Activated gamma-delta T cell treated with Interleukin-2 at 50 U/mL for 16 hours (primary cell): ENCODE measurements at regions not wholly inside any gene's neighbourhood (a gene's known extent, or its start where the extent isn't known, plus 50 kb on each side); places are given as distances from the start of the nearest gene placed in this dataset.

Experiments
- DNase-seq: peaks from one replicate; pipeline ENCODE4 v3.0.0-alpha.2; 2020

DNA sequence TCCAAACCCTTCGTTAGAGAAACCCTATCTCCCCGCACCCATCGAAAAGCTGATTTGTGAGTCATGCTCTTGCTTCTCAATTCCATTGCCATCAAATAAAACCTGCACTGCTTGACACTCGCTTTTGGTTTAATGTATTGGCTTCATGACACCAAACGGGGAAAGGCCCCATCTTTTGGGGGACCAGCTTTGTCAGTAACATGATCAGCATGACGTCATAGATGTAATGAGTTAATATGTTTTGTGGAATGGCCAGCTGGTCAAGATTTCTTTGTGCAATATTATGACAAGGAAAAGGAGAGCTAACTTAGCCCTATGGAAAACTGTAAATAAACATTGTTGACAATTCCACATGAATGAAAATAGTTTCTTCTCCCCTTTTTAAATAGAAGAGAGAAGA lies 1260.5 kb upstream of the CELF2 start:
- no peak for DNase-seq

DNA sequence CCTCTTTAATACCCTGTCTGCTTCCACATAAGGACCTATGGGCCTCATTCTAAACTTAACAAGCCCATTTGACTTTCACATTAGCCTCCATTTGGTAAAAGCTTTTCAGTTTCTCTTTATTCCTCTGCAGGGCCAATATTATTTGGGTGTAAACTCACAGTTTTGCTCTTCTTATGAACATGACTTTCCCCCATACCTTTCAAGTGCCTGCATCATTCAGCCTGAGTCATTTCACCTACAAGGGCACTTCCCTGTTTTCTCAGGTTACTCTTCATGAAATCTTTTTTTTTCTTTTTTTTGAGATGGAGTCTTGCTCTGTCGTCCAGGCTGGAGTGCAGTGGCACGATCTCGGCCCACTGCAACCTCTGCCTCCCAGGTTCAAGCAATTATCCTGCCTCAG lies 1258.1 kb upstream of the CELF2 start:
- no peak for DNase-seq

DNA sequence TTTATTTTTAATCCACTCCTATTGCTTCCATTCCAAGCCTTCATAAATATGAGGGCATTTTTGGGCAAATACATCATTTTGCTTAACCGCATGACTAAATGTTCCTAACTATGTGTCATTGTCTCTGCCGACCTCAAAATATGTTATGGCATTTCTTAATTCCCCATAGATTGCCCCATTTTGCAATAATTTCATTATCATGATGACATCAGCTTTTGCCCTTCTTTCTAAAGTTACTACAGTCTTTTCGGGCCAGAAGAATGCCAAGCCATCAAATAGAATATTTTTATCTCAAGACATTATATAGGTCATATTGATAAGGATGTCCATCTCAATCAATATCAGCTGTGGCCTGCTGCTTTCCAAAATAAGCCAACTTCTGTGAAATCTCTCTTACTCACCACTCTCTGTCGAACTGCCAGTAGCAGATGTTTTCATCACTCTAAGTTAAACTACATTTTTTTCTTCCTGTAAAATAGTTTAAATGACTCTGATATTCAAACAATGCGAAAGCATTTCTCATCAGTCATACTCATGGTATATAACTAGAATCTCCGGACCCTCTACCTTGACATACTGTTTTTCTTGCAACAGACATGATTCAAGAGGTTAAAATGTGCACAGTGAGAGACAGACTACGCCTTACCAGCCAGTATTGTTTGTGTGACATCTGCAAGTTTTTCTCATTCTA lies 1254.6 kb upstream of the CELF2 start:
- no peak for DNase-seq

DNA sequence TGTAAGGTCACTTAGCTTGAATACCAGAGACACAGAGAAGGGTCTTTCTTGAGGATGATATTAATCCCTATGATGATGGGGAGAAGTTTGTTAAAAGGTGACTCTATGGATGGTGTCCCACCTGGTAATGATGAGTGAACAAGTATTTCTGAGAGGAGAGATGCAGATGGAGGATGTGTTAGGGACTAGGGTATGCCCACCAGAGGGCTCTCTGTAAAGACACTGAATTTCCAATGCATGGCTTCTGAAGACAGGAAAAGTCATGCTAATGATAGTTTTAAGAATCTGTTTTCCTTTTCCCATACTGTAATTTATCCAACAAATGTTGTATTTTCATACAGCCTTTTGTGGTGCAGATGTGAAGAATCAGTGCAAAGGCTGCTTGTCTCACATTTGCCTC lies 1250.9 kb upstream of the CELF2 start:
- DNase-seq: no peak

GRCh38 chr10:9781666-9782065 lies 1236.0 kb upstream of the CELF2 start:
- DNase-seq: no peak

DNA sequence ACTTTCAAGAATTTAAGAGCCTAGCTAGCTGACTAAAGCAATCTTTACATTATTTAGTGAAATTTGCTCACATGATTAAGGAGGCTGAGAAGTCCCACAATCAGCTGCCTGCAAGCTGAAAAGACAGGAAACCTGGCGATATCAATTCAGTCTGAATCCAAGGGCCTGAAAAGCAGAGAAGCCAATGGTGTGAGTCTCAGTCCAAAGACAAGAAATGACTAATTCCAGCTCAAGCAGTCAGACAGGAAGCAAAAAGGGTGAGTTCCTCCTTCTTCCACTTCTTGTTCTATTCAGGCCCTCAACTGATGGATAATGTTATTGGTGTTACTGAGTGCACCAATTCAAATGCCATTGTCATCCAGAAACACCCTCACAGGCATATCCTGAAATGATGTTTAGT lies 1231.6 kb upstream of the CELF2 start:
- DNase-seq: no peak

DNA sequence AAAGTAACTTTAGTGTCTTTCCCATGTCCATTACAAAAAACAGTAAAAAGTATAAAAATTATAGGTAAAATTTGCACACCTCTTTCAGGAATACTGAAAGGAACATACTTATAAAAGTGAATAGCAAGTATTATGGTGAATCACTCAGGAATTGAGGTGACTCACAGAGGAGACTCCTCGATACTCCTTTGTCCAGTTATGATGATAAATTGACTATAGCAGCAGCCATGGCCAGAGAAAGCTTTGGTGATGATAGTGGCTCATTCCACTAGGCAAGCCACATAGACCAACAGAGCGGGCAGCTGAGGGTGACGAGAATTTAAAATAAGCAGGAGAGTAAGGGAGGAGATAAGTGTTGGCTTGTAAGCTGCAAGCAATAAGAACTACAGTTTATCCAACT lies 1231.1 kb upstream of the CELF2 start:
- DNase-seq: no peak

DNA sequence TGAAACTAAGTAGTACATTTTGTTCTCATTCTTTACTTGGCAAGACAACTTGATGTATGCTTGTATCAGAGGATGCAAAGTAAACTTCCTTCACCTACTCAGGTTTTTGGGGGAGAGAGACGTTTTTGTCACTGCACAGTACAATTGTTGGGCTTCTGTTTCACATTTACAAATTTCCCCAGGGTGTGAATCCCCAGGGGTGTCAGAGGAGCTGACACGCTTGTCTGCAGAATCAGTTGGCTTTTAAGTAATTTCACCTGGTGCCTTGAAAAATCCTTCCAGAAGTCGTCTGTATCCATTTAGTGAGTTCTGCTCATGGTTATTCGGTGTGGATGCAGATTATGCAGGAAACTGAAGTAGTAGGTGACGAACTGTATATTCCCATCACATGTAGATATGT lies 1227.7 kb upstream of the CELF2 start:
- no peak for DNase-seq

- DNase-seq: no peak
These were observed 1225.5 kb upstream of the CELF2 start for GRCh38 chr10:9792181-9792580.

DNA sequence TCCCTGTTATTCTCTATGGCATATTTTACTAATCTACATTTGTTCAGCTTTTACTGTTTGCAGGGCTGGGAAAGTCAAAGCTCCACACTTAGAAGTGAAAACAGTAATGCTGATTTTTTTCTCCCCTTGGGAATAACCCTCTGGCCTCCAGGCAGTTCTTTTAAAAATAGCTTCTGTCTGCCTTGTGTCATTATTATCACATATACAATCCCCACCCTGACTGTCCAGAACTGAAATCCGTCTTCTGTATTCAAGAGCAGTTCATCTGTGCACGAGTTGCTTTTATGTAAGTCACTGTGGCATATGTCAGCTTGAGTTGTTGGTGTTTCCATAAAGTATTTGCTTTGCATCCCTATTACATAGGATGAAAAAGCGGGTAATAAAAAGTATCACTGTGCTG lies 1221.1 kb upstream of the CELF2 start:
- DNase-seq: no peak

GRCh38 chr10:9800011-9800410 lies 1217.7 kb upstream of the CELF2 start:
- no peak for DNase-seq

DNA sequence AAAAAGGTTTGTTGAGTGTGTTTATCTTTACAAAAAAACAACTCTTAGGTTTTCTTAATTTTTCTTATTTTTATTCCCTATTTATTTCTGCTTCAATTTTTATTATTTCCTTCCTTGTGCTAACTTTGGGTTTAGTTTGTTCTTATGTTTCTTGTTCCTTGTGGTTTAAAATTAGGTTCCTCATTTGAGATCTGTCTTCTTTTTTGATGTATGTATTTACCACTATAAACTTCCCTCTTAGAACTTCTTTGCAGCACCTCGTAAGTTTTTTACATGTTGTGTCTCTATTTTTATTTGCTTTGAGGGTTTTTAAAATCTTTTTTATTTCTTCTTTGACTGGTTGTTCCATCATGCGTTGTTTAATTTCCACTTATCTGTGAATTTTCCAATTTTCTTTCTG lies 1217.1 kb upstream of the CELF2 start:
- DNase-seq: no peak

DNA sequence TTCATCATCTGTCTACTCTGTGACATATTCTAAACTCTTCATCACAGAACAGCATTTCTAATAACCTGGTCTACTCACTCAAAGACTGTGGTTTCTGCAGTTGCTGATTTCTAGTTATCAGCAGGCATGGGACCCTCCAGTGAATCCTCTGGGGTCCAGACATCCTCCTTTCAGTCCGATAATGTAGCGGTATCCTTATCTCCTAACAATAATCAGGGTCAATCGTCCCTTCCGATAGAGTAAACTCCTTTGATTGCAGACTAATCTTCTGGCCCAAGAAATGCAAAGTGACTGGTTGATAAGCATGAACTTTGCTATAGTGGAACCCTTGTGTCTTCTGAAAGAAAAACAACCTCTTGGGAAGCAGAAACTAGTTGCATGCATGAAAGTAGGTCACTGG lies 1209.8 kb upstream of the CELF2 start:
- DNase-seq: no peak

DNA sequence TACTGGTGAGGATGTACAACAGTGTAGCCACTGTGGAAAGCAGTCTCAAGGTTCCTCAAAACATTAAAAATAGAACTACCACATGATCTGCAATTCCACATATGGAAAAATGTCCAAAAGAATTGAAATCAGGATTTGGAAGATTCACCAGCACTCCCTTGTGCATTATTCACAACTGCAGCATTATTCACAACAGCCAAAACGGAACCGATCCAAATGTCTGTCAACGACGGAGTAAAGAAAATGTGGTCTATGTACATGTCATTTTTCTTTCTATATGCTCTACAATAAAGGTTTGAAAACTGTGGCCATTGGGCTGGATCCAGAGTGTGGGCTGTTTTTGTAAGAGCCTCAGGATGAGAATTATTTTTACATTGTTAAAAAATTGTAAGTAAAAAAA lies 1206.1 kb upstream of the CELF2 start:
- no peak for DNase-seq

- DNase-seq: no peak
These were observed 1203.3 kb upstream of the CELF2 start for GRCh38 chr10:9814285-9814864.

DNA sequence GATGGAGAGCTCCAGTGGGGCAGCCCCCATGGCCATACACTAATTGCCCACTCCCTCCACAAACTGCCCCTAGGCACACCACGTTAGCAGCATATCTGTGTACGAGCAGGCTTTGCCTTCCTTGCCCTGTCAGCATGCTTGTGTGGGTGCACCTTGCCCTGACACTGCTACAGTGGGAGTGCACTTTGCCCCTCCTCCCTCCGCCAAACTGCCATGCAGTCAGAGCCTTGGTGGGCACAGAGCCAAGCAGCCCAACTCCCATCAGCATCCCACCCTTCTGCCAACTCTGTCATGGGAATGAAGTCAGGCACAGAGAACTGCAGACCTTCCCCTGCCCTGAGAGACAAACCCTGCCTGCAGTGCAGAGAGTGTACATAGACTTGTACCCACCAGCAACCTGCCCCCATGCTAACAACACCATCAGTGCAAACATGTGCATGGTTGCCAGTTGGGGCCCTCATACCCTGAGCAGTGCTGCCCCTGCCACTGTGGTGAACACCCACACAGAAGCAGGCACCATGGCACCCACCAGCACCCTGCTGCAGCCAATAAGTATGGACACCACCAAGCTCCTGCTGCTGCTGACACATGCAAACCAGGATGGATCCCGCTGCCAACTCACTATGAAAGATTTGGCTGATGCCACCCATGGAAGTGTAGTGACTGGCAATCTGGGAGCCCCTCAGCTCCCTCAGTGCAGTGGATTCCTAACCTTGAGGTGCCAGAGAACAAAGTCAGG lies 1197.7 kb upstream of the CELF2 start:
- DNase-seq: no peak

- DNase-seq: no peak
These were observed 1194.3 kb upstream of the CELF2 start for GRCh38 chr10:9823268-9823930.

DNA sequence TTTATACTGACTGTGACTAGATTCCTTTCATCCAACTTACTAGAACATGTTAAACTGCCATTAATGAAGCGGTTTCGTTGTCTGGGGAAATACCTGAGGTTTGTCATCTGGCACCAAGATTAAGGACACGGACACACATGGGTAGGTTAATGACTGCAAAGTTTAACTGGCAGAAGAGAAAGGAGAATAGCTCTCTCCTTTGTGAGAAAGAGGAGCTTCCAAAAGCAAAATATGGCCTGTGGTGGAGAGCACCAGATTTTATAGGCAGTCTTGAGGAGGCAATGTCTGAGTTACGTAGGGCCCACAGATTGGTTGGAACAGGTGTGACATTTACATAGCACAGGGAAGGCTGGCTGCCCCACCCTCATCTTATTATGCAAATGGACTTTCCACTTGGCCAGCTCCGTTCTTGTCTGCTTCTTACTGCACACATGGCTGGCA lies 1193.0 kb upstream of the CELF2 start:
- DNase-seq: no peak

GRCh38 chr10:9825491-9826018 lies 1192.1 kb upstream of the CELF2 start:
- DNase-seq: no peak

DNA sequence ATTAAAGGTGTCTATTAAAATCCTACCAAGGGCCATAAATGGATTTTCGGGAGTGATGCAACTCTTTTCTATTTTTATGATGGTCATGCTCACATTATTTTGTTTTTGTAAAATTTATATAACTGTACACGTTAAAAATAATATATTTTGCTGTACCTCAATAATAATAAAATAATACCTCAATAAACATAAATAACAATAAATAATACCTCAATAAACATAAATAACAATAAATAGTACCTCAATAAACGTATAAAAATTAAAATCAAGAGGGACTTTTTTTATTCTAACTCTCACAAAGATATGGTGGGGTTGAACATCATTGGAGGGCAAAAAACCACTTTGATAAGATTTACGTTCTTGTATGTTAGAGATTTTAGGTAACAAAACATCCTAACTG lies 1189.6 kb upstream of the CELF2 start:
- DNase-seq: no peak

GRCh38 chr10:9833942-9834341 lies 1183.7 kb upstream of the CELF2 start:
- no peak for DNase-seq

GRCh38 chr10:9834434-9834833 lies 1183.2 kb upstream of the CELF2 start:
- DNase-seq: no peak

GRCh38 chr10:9845075-9845474 lies 1172.6 kb upstream of the CELF2 start:
- no peak for DNase-seq

GRCh38 chr10:9848278-9848677 lies 1169.4 kb upstream of the CELF2 start:
- no peak for DNase-seq
